ENCODE measurements at regions not wholly inside any gene's neighbourhood (a gene's known extent, or its start where the extent isn't known, plus 50 kb on each side); places are given as distances from the start of the nearest gene placed in this dataset.

- Mint-ChIP-seq H3K36me3 (ENCODE audit: low read depth) (no peaks in the 10 kb centered on the region), H3K27ac (no peak overlapping the region), H3K4me1 (ENCODE audit: low read depth) (peaks cover 5% of the 10 kb centered on the region), H3K27me3 (ENCODE audit: insufficient read depth) (no peaks in the 10 kb centered on the region), H3K4me3 (no peak overlapping the region), H3K9me3 (no peaks in the 10 kb centered on the region)
- DNase-seq (ENCODE audit: low spot score): no peak
- intact Hi-C loops (cut with micrococcal nuclease): no loop called here
Observed at GRCh38 chrY:13082748-13083147, 178.1 kb downstream of the DDX3Y start.

- intact Hi-C loops (cut with micrococcal nuclease): no loop called here
- DNase-seq (ENCODE audit: low spot score): no peak
- no peaks in the 10 kb centered on the region for H3K9me3 Mint-ChIP-seq
- no peak overlapping the region for H3K27ac Mint-ChIP-seq
- H3K4me1 Mint-ChIP-seq (ENCODE audit: low read depth): peaks cover 26% of the 10 kb centered on the region
- H3K4me3 Mint-ChIP-seq: no peak overlapping the region
- no peaks in the 10 kb centered on the region for H3K36me3 Mint-ChIP-seq (ENCODE audit: low read depth)
- H3K27me3 Mint-ChIP-seq (ENCODE audit: insufficient read depth): no peaks in the 10 kb centered on the region
Observed at GRCh38 chrY:13091575-13091974, 186.9 kb downstream of the DDX3Y start.

GRCh38 chrY:13092986-13093385 lies 188.3 kb downstream of the DDX3Y start:
- H3K4me3 Mint-ChIP-seq: no peak overlapping the region
- no peak overlapping the region for H3K27ac Mint-ChIP-seq
- no peak for DNase-seq (ENCODE audit: low spot score)
- intact Hi-C loops (cut with micrococcal nuclease): no loop called here
- peaks cover 26% of the 10 kb centered on the region for H3K4me1 Mint-ChIP-seq (ENCODE audit: low read depth)
- no peaks in the 10 kb centered on the region for H3K36me3 Mint-ChIP-seq (ENCODE audit: low read depth)
- no peaks in the 10 kb centered on the region for H3K9me3 Mint-ChIP-seq
- no peaks in the 10 kb centered on the region for H3K27me3 Mint-ChIP-seq (ENCODE audit: insufficient read depth)

- Mint-ChIP-seq H3K27me3 (ENCODE audit: insufficient read depth) (no peaks in the 10 kb centered on the region), H3K4me1 (ENCODE audit: low read depth) (peaks cover 26% of the 10 kb centered on the region), H3K4me3 (no peak overlapping the region), H3K27ac (no peak overlapping the region), H3K9me3 (no peaks in the 10 kb centered on the region), H3K36me3 (ENCODE audit: low read depth) (no peaks in the 10 kb centered on the region)
- intact Hi-C loops (cut with micrococcal nuclease): no loop called here
- no peak for DNase-seq (ENCODE audit: low spot score)
Observed at GRCh38 chrY:13093461-13093860, 188.8 kb downstream of the DDX3Y start.

GRCh38 chrY:13094411-13094810 lies 189.7 kb downstream of the DDX3Y start:
- Mint-ChIP-seq H3K27ac (no peak overlapping the region), H3K36me3 (ENCODE audit: low read depth) (no peaks in the 10 kb centered on the region), H3K4me1 (ENCODE audit: low read depth) (peaks cover 26% of the 10 kb centered on the region), H3K9me3 (no peaks in the 10 kb centered on the region), H3K4me3 (no peak overlapping the region), H3K27me3 (ENCODE audit: insufficient read depth) (no peaks in the 10 kb centered on the region)
- DNase-seq (ENCODE audit: low spot score): peak; percentile 27
- intact Hi-C loops (cut with micrococcal nuclease): no loop called here

- DNase-seq (ENCODE audit: low spot score): no peak
- Mint-ChIP-seq H3K36me3 (ENCODE audit: low read depth) (no peaks in the 10 kb centered on the region), H3K27me3 (ENCODE audit: insufficient read depth) (no peaks in the 10 kb centered on the region), H3K4me3 (no peak overlapping the region), H3K27ac (no peak overlapping the region), H3K9me3 (no peaks in the 10 kb centered on the region), H3K4me1 (ENCODE audit: low read depth) (peaks cover 26% of the 10 kb centered on the region)
- intact Hi-C loops (cut with micrococcal nuclease): no loop called here
Observed at GRCh38 chrY:13094904-13095600, 190.4 kb downstream of the DDX3Y start.

- no peak overlapping the region for H3K4me3 Mint-ChIP-seq
- no peaks in the 10 kb centered on the region for H3K4me1 Mint-ChIP-seq (ENCODE audit: low read depth)
- no peak for DNase-seq (ENCODE audit: low spot score)
- H3K27me3 Mint-ChIP-seq (ENCODE audit: insufficient read depth): peaks cover 2% of the 10 kb centered on the region
- intact Hi-C loops (cut with micrococcal nuclease): no loop called here
- H3K9me3 Mint-ChIP-seq: no peaks in the 10 kb centered on the region
- H3K27ac Mint-ChIP-seq: no peak overlapping the region
- no peaks in the 10 kb centered on the region for H3K36me3 Mint-ChIP-seq (ENCODE audit: low read depth)
Observed at GRCh38 chrY:13126881-13127456, 222.3 kb downstream of the DDX3Y start.

GRCh38 chrY:13127476-13127875 lies 222.8 kb downstream of the DDX3Y start:
- H3K36me3 Mint-ChIP-seq (ENCODE audit: low read depth): no peaks in the 10 kb centered on the region
- no peaks in the 10 kb centered on the region for H3K4me1 Mint-ChIP-seq (ENCODE audit: low read depth)
- intact Hi-C loops (cut with micrococcal nuclease): no loop called here
- DNase-seq (ENCODE audit: low spot score): no peak
- peaks cover 2% of the 10 kb centered on the region for H3K27me3 Mint-ChIP-seq (ENCODE audit: insufficient read depth)
- H3K4me3 Mint-ChIP-seq: no peak overlapping the region
- H3K27ac Mint-ChIP-seq: no peak overlapping the region
- no peaks in the 10 kb centered on the region for H3K9me3 Mint-ChIP-seq

- H3K4me3 Mint-ChIP-seq: peak overlapping the region; percentile 76
- no peaks in the 10 kb centered on the region for H3K27me3 Mint-ChIP-seq (ENCODE audit: insufficient read depth)
- no peaks in the 10 kb centered on the region for H3K36me3 Mint-ChIP-seq (ENCODE audit: low read depth)
- no peak for DNase-seq (ENCODE audit: low spot score)
- intact Hi-C loops (cut with micrococcal nuclease): no loop called here
- H3K4me1 Mint-ChIP-seq (ENCODE audit: low read depth): peaks cover 7% of the 10 kb centered on the region
- no peaks in the 10 kb centered on the region for H3K9me3 Mint-ChIP-seq
- peak overlapping the region; percentile 48 for H3K27ac Mint-ChIP-seq
Observed at GRCh38 chrY:13149148-13149547, 244.5 kb downstream of the DDX3Y start.

- intact Hi-C loops (cut with micrococcal nuclease): loop anchor here (10.0 kb wide), 1 partner anchor 67 kb away; no protein-coding TSS in a partner anchor
- H3K4me3 Mint-ChIP-seq: no peak overlapping the region
- no peaks in the 10 kb centered on the region for H3K36me3 Mint-ChIP-seq (ENCODE audit: low read depth)
- H3K27me3 Mint-ChIP-seq (ENCODE audit: insufficient read depth): no peaks in the 10 kb centered on the region
- H3K27ac Mint-ChIP-seq: no peak overlapping the region
- peaks cover 6% of the 10 kb centered on the region for H3K9me3 Mint-ChIP-seq
- H3K4me1 Mint-ChIP-seq (ENCODE audit: low read depth): no peaks in the 10 kb centered on the region
- DNase-seq (ENCODE audit: low spot score): no peak
Observed at GRCh38 chrY:13167698-13168097, 263.0 kb downstream of the DDX3Y start.

GRCh38 chrY:13168257-13168656 lies 263.6 kb downstream of the DDX3Y start:
- no peaks in the 10 kb centered on the region for H3K4me1 Mint-ChIP-seq (ENCODE audit: low read depth)
- H3K27me3 Mint-ChIP-seq (ENCODE audit: insufficient read depth): no peaks in the 10 kb centered on the region
- intact Hi-C loops (cut with micrococcal nuclease): loop anchor here (10.0 kb wide), 1 partner anchor 67 kb away; no protein-coding TSS in a partner anchor
- no peak for DNase-seq (ENCODE audit: low spot score)
- no peak overlapping the region for H3K4me3 Mint-ChIP-seq
- peaks cover under 1% of the 10 kb centered on the region for H3K9me3 Mint-ChIP-seq
- no peaks in the 10 kb centered on the region for H3K36me3 Mint-ChIP-seq (ENCODE audit: low read depth)
- H3K27ac Mint-ChIP-seq: no peak overlapping the region

Measured in activated T-helper 1 cell treated with anti-CD3 and anti-CD28 coated beads, Interleukin-12 subunit alpha, Interleukin-12 subunit beta, Interleukin-2, Interleukin-4 antibody, amounts not matched to agents 30 ng/mL and 10 ng/mL and 1 ng/mL, durations not matched to agents 14 hours and 24 hours and 36 hours (primary cell).